K562 (cell line): ENCODE measurements at regions not wholly inside any gene's neighbourhood (a gene's known extent, or its start where the extent isn't known, plus 50 kb on each side); places are given as distances from the start of the nearest gene placed in this dataset.

Source experiments
- ATAC-seq: fragments of 200-7000 bp; cut with Tn5 transposase; 3 replicates; pipeline ENCODE4 v1.9.1; 2020; ENCODE audit warnings: moderate library complexity
- BruUV-seq: library from RNA; stranded (reverse); fragments of 400-500 nt; replicated peaks from 2 replicates; lab custom pipeline; 2021; lab: Mats Ljungman, UMichigan
- CTCF ChIA-PET: fragments of 300-600 bp; formaldehyde crosslinking; extraction: SDS; loops from one replicate; lab custom pipeline; 2021; ENCODE audit warnings: low intra/inter-chr PET ratio; lab: Yijun Ruan, JAX
- POLR2A ChIA-PET: fragments of 300-600, 350-650 bp; sonication (Branson Sonifier 250); formaldehyde crosslinking; extraction: SDS; loops from one replicate; lab custom pipeline; 2021; ENCODE audit warnings: antibody characterized with exemption, inconsistent platforms; lab: Yijun Ruan, JAX
- DNase-seq, 4 experiments: peaks; one replicate each; pipeline versions ENCODE4 v3.0.0 to v3.0.0-alpha.2; 2011 to 2018; ENCODE audit warnings: low spot score in 3 of 4, mixed read lengths in 3 of 4; ENCODE audit errors: extremely low read depth in 1 of 4
- FAIRE-seq: peaks from 2 replicates; lab custom pipeline; 2011; peaks lifted over from hg19 to GRCh38; lab: Jason Lieb, UNC
- H2AFZ ChIP-seq: 2 replicates; pipeline ENCODE4 v1.6.0; 2011; ENCODE audit warnings: low read depth, low read length, control low read depth, inconsistent platforms
- H3K27ac ChIP-seq: fragments of 200-600 bp; 3 replicates; pipeline ENCODE4 v1.8.0; 2011; ENCODE audit warnings: low read depth, mild to moderate bottlenecking, control low read depth, inconsistent platforms, low read length, moderate library complexity, mixed read lengths; ENCODE audit errors: extremely low read depth
- H3K27me3 ChIP-seq, 2 experiments: fragments of 300-600 bp in 1 of 2; 2 replicates in 1 of 2; 3 replicates in 1 of 2; pipeline versions ENCODE4 v1.6.0 to v1.8.0; 2011; ENCODE audit warnings: inconsistent platforms in 2 of 2, low read length in 2 of 2, mild to moderate bottlenecking in 1 of 2, mixed read lengths in 1 of 2, moderate library complexity in 1 of 2; ENCODE audit not compliant: control insufficient read depth in 2 of 2, insufficient read depth in 2 of 2
- H3K36me3 ChIP-seq: fragments of 300-600 bp; 3 replicates; pipeline ENCODE4 v1.8.0; 2011; ENCODE audit warnings: mild to moderate bottlenecking, low read length, inconsistent platforms; ENCODE audit not compliant: control insufficient read depth, insufficient read depth
- H3K4me1 ChIP-seq, 2 experiments: fragments of 200-600 bp in 1 of 2; replicated peaks in 1 of 2; 2 replicates in 1 of 2; 3 replicates in 1 of 2; pipeline versions ENCODE4 v1.5.1 to v1.8.0; 2011; ENCODE audit warnings: inconsistent platforms in 2 of 2, low read length in 2 of 2, mild to moderate bottlenecking in 1 of 2, mixed read lengths in 1 of 2, moderate library complexity in 1 of 2; ENCODE audit not compliant: control insufficient read depth in 2 of 2, insufficient read depth in 2 of 2
- H3K4me2 ChIP-seq: 2 replicates; pipeline ENCODE4 v1.6.1; 2011; ENCODE audit warnings: low read length, control low read depth, inconsistent platforms, mixed read lengths; ENCODE audit not compliant: insufficient read depth
- H3K4me3 ChIP-seq: fragments of 200-600 bp; sonication (generic), shearing (Covaris generic); 2 replicates; pipeline ENCODE4 v1.5.1; 2016; ENCODE audit warnings: control low read depth, inconsistent platforms
- H3K79me2 ChIP-seq: fragments of 200-600 bp; 3 replicates; pipeline ENCODE4 v1.8.0; 2011; ENCODE audit warnings: low read length, inconsistent platforms; ENCODE audit not compliant: control insufficient read depth, insufficient read depth
- H3K9ac ChIP-seq, 2 experiments: 2 replicates each; pipeline versions ENCODE4 v1.6.0 to v1.6.1; 2011; ENCODE audit warnings: low read depth in 2 of 2, low read length in 2 of 2, control low read depth in 1 of 2, inconsistent platforms in 1 of 2, mild to moderate bottlenecking in 1 of 2, mixed read lengths in 1 of 2; ENCODE audit not compliant: insufficient read depth in 1 of 2
- H3K9me1 ChIP-seq: one replicate; pipeline ENCODE4 v1.6.0; 2011; ENCODE audit warnings: inconsistent platforms, mild to moderate bottlenecking, low read length, moderate library complexity; ENCODE audit not compliant: control insufficient read depth, insufficient read depth
- H3K9me3 ChIP-seq: replicated peaks from 2 replicates; pipeline ENCODE4 v1.5.1; 2011; ENCODE audit warnings: low read depth, low read length, inconsistent platforms; ENCODE audit not compliant: control insufficient read depth, insufficient read depth
- H4K20me1 ChIP-seq: replicated peaks from 2 replicates; pipeline ENCODE4 v1.6.1; 2011; ENCODE audit warnings: low read length, inconsistent platforms, mixed read lengths; ENCODE audit not compliant: control insufficient read depth, insufficient read depth
- CBFA2T2 ChIP-seq: fragments of 450-650 bp; conservative IDR thresholded peaks from 2 replicates; pipeline ENCODE4 v1.6.1; 2017; ENCODE audit warnings: mild to moderate bottlenecking
- EGR1 ChIP-seq: fragments of 450-650 bp; conservative IDR thresholded peaks from 2 replicates; pipeline ENCODE4 v1.6.1; 2017; ENCODE audit warnings: mild to moderate bottlenecking
- HDAC8 ChIP-seq: fragments of 450-650 bp; IDR thresholded peaks from 2 replicates; pipeline ENCODE4 v1.6.1; 2016; ENCODE audit warnings: mild to moderate bottlenecking, missing genetic modification characterization, moderate library complexity, missing compliant biosample characterization
- HMGXB4 ChIP-seq: sonication (generic); formaldehyde crosslinking; IDR thresholded peaks from 2 replicates; pipeline ENCODE4 v1.8.1; 2023; ENCODE audit warnings: mild to moderate bottlenecking, missing genetic modification reagents
- RFX7 ChIP-seq: fragments of 250-450 bp; sonication (Bioruptor Pico); IDR thresholded peaks from 2 replicates; pipeline ENCODE4 v1.5.1; 2021; ENCODE audit warnings: mild to moderate bottlenecking
- RHOXF2B ChIP-seq: fragments of 250-450 bp; sonication (Bioruptor Pico); conservative IDR thresholded peaks from 2 replicates; pipeline ENCODE4 v1.5.1; 2021
- SNAPC5 ChIP-seq: fragments of 250-450 bp; sonication (Bioruptor Pico); IDR thresholded peaks from 2 replicates; pipeline ENCODE4 v1.8.0; 2021; ENCODE audit warnings: moderate library complexity, mild to moderate bottlenecking, inconsistent platforms
- SNRNP70 ChIP-seq: fragments of 200-400 bp; formaldehyde crosslinking; optimal IDR thresholded peaks from 2 replicates; pipeline ENCODE3; 2017; ENCODE audit warnings: low read depth, low read length
- STAT5A ChIP-seq: IDR thresholded peaks from 2 replicates; pipeline ENCODE4 v1.6.1; 2012; ENCODE audit warnings: low read length, inconsistent platforms, borderline replicate concordance
- ZBTB11 ChIP-seq, 3 experiments: fragments of 200-800 bp in 1 of 3; fragments of 250-450 bp in 1 of 3; fragments of 450-650 bp in 1 of 3; sonication (Bioruptor Pico) in 1 of 3; sonication (Bioruptor generic) in 1 of 3; formaldehyde crosslinking in 1 of 3; IDR thresholded peaks; 2 replicates each; pipeline versions ENCODE4 v1.6.1 to v1.8.0; 2016 to 2022; ENCODE audit warnings: mild to moderate bottlenecking in 2 of 3, missing genetic modification characterization in 2 of 3, missing compliant biosample characterization in 1 of 3, moderate library complexity in 1 of 3
- ZFP30 ChIP-seq: fragments of 250-450 bp; sonication (Bioruptor Pico); IDR thresholded peaks from 2 replicates; pipeline ENCODE4 v1.8.0; 2022; ENCODE audit warnings: moderate library complexity, mild to moderate bottlenecking, inconsistent platforms, borderline replicate concordance
- ZKSCAN8 ChIP-seq: fragments of 200-800 bp; sonication (Bioruptor generic); IDR thresholded peaks from 2 replicates; pipeline ENCODE4 v1.6.1; 2016; ENCODE audit warnings: missing genetic modification characterization, missing compliant biosample characterization
- ZSCAN29 ChIP-seq: fragments of 450-650 bp; IDR thresholded peaks from 2 replicates; pipeline ENCODE4 v1.6.1; 2017
- WGBS: fragments of 100-300 bp; shearing (Covaris generic); methylation state at CpG from one replicate; pipeline ENCODE4 v1.1.6; 2016; ENCODE audit warnings: low coverage, mixed read lengths; ENCODE audit not compliant: insufficient coverage; ENCODE audit errors: missing lambda C conversion rate; 5-methylcytosine and 5-hydroxymethylcytosine counted together
- in situ Hi-C: fragments of 300-500 bp; cut with MboI; formaldehyde crosslinking; loops from 4 replicates; pipeline ENCODE4 v1.15.0; 2018; ENCODE audit warnings: inconsistent platforms, mixed read lengths
- intact Hi-C: fragments of 100-400 bp; cut with micrococcal nuclease; formaldehyde crosslinking; loops from 2 replicates; pipeline ENCODE4 v1.14.2; 2022
- TF ChIP-seq, protein P1 (sequence below): sonication (generic); formaldehyde crosslinking; IDR thresholded peaks from 2 replicates; pipeline ENCODE4 v1.8.0; 2023; ENCODE audit warnings: mild to moderate bottlenecking, missing genetic modification reagents

GRCh38 chr9:73962792-73963191 lies 534.3 kb upstream of the RORB start:
- in situ Hi-C loops: no loop called here
- Histone ChIP-seq H3K9me1 (no peaks in the 10 kb centered on the region), H3K27me3 (no peaks in the 10 kb centered on the region), H3K79me2 (peaks cover 10% of the 10 kb centered on the region), H3K9me3 (no peaks in the 10 kb centered on the region; the same call in 1 of the 2 replicates), H4K20me1 (no peaks in the 10 kb centered on the region), H3K27ac (peak overlapping the region; percentile 45; the same call in 1 of the 3 replicates), H2AFZ (peak overlapping the region; percentile 52; the same call in 1 of the 2 replicates), H3K9ac (no peak overlapping the region), H3K4me3 (no peak overlapping the region), H3K36me3 (peaks cover 3% of the 10 kb centered on the region; the same call in 1 of the 3 replicates), H3K4me2 (peak overlapping the region; percentile 38; the same call in 1 of the 2 replicates), H3K4me1 (peaks cover 0 to 8% of the 10 kb centered on the region in 2 experiments; a peak in 3 of 5 replicates)
- FAIRE-seq (no peak), DNase-seq (peak in 2 of 4 experiments; percentile 7 to 47), ATAC-seq (peak; percentile 79)
- CTCF ChIA-PET: interaction anchor here (0.6 kb wide), 1 partner anchor 338 kb away, joined by 3 read pairs; no protein-coding TSS in a partner anchor
- intact Hi-C loops: no loop called here
- WGBS: 1% methylated on average over 4 of the region's 4 CpGs
- POLR2A ChIA-PET: no interaction called here
- BruUV-seq: no TSS peak
- TF ChIP-seq SNAPC5 (CRISPR knock-in tag) (no peak), RFX7 (CRISPR knock-in tag) (no peak), HDAC8 (tag) (no peak), EGR1 (no peak), ZKSCAN8 (CRISPR knock-in tag) (no peak), SNRNP70 (no peak), CBFA2T2 (peak; percentile 70), RHOXF2B (CRISPR knock-in tag) (no peak), ZFP30 (CRISPR knock-in tag) (no peak), HMGXB4 (CRISPR knock-in tag) (no peak), ZSCAN29 (no peak), ZBTB11 (CRISPR knock-in tag; IDR thresholded peaks at IDR 0.05) (no peak), STAT5A (peak; percentile 51; the same call in 1 of the 2 replicates)
- TF ChIP-seq, protein P1, sequence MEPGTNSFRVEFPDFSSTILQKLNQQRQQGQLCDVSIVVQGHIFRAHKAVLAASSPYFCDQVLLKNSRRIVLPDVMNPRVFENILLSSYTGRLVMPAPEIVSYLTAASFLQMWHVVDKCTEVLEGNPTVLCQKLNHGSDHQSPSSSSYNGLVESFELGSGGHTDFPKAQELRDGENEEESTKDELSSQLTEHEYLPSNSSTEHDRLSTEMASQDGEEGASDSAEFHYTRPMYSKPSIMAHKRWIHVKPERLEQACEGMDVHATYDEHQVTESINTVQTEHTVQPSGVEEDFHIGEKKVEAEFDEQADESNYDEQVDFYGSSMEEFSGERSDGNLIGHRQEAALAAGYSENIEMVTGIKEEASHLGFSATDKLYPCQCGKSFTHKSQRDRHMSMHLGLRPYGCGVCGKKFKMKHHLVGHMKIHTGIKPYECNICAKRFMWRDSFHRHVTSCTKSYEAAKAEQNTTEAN (CRISPR knock-in tag): no peak
